ENCODE measurements at regions not wholly inside any gene's neighbourhood (a gene's known extent, or its start where the extent isn't known, plus 50 kb on each side); places are given as distances from the start of the nearest gene placed in this dataset.
"Not testable (repeated sequence)": the region's sequence is repeated elsewhere in the genome, so short reads cannot be mapped to it uniquely, and the experiment has no call there.

- not testable (repeated sequence) for H3K27me3 ChIP-seq (ENCODE audit: control insufficient read depth in 3 of 3, insufficient read depth in 3 of 3, low read length in 3 of 3); H3K4me3 ChIP-seq (ENCODE audit: low read length in 3 of 3); H3K9ac ChIP-seq (ENCODE audit: low read depth in 1 of 3, low read length in 3 of 3); H3K27ac ChIP-seq (ENCODE audit: low read depth, low read length); H3K4me1 ChIP-seq (ENCODE audit: control insufficient read depth in 3 of 3, insufficient read depth in 3 of 3, low read length in 3 of 3); H3K36me3 ChIP-seq (ENCODE audit: control insufficient read depth in 3 of 3, insufficient read depth in 3 of 3, low read length in 3 of 3); H3K9me3 ChIP-seq (ENCODE audit: control insufficient read depth in 3 of 3, low read length in 3 of 3)
Measured at GRCh38 chr3:144984481-144984880, 1012.9 kb downstream of the DIPK2A start.

- H3K4me3 ChIP-seq (ENCODE audit: low read length in 3 of 3): no peak overlapping the region
- H3K27me3 ChIP-seq (ENCODE audit: control insufficient read depth in 3 of 3, insufficient read depth in 3 of 3, low read length in 3 of 3): no peaks in the 10 kb centered on the region
- no peaks in the 10 kb centered on the region for H3K36me3 ChIP-seq (ENCODE audit: control insufficient read depth in 3 of 3, insufficient read depth in 3 of 3, low read length in 3 of 3)
- H3K27ac ChIP-seq (ENCODE audit: low read depth, low read length): no peak overlapping the region
- no peak overlapping the region for H3K9ac ChIP-seq (ENCODE audit: low read depth in 1 of 3, low read length in 3 of 3)
- peaks cover 0 to 4% (median 0%) of the 10 kb centered on the region in 3 donors for H3K9me3 ChIP-seq (ENCODE audit: control insufficient read depth in 3 of 3, low read length in 3 of 3)
- H3K4me1 ChIP-seq (ENCODE audit: control insufficient read depth in 3 of 3, insufficient read depth in 3 of 3, low read length in 3 of 3): no peaks in the 10 kb centered on the region
Measured at GRCh38 chr3:144989807-144990206, 1018.2 kb downstream of the DIPK2A start.

DNA sequence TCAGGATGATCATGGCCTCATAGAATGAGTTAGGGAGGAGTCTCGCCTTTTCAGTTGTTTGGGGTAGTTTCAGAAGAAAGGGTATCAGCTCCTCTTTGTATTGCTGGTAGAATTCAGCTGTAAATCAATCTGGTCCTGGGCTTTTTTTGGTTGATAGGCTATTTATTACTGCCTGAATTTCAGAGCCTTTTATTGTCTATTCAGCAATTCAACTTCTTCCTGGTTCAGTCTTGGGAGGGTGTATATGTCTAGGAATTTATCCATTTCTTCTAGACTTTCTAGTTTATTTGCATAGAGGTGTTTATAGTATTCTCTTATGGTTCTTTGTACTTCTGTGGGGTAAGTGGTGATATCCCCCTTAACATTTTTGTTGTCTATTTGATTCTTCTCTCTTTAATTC lies 1024.2 kb downstream of the DIPK2A start:
- Histone ChIP-seq H3K36me3 (ENCODE audit: control insufficient read depth in 3 of 3, insufficient read depth in 3 of 3, low read length in 3 of 3) (no peaks in the 10 kb centered on the region), H3K27me3 (ENCODE audit: control insufficient read depth in 3 of 3, insufficient read depth in 3 of 3, low read length in 3 of 3) (no peaks in the 10 kb centered on the region), H3K9me3 (ENCODE audit: control insufficient read depth in 3 of 3, low read length in 3 of 3) (peaks cover 0 to 4% (median 0%) of the 10 kb centered on the region in 3 donors), H3K4me3 (ENCODE audit: low read length in 3 of 3) (no peak overlapping the region), H3K9ac (ENCODE audit: low read depth in 1 of 3, low read length in 3 of 3) (no peak overlapping the region), H3K27ac (ENCODE audit: low read depth, low read length) (no peak overlapping the region), H3K4me1 (ENCODE audit: control insufficient read depth in 3 of 3, insufficient read depth in 3 of 3, low read length in 3 of 3) (no peaks in the 10 kb centered on the region)

GRCh38 chr3:145005427-145005826 lies 1033.8 kb downstream of the DIPK2A start:
- no peaks in the 10 kb centered on the region for H3K4me1 ChIP-seq (ENCODE audit: control insufficient read depth in 3 of 3, insufficient read depth in 3 of 3, low read length in 3 of 3)
- no peaks in the 10 kb centered on the region for H3K36me3 ChIP-seq (ENCODE audit: control insufficient read depth in 3 of 3, insufficient read depth in 3 of 3, low read length in 3 of 3)
- no peak overlapping the region for H3K9ac ChIP-seq (ENCODE audit: low read depth in 1 of 3, low read length in 3 of 3)
- no peak overlapping the region for H3K27ac ChIP-seq (ENCODE audit: low read depth, low read length)
- H3K9me3 ChIP-seq (ENCODE audit: control insufficient read depth in 3 of 3, low read length in 3 of 3): peaks cover 0 to 10% (median 0%) of the 10 kb centered on the region in 3 donors
- H3K27me3 ChIP-seq (ENCODE audit: control insufficient read depth in 3 of 3, insufficient read depth in 3 of 3, low read length in 3 of 3): no peaks in the 10 kb centered on the region
- H3K4me3 ChIP-seq (ENCODE audit: low read length in 3 of 3): no peak overlapping the region

DNA sequence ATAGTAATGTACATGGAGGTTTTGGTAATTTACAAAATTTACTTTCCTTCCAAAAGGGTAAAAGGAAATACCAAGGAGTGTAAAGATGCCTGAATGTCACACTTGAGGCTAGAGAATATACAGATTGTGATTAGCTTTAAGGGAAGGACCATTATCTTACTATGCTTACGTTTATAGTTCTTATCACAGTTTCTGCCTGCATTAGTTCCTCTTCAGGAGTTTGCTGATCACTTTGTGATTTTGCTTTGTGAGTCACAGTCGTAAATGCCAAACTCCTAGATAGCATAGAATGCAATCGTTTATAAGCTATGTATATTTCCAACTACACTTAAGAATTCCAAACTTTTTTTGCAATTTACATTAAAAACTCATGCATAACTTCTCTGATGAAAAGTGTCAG lies 1034.6 kb downstream of the DIPK2A start:
- H3K36me3 ChIP-seq (ENCODE audit: control insufficient read depth in 3 of 3, insufficient read depth in 3 of 3, low read length in 3 of 3): no peaks in the 10 kb centered on the region
- H3K27me3 ChIP-seq (ENCODE audit: control insufficient read depth in 3 of 3, insufficient read depth in 3 of 3, low read length in 3 of 3): no peaks in the 10 kb centered on the region
- H3K4me3 ChIP-seq (ENCODE audit: low read length in 3 of 3): no peak overlapping the region
- H3K9ac ChIP-seq (ENCODE audit: low read depth in 1 of 3, low read length in 3 of 3): no peak overlapping the region
- peaks cover 0 to 9% (median 0%) of the 10 kb centered on the region in 3 donors for H3K9me3 ChIP-seq (ENCODE audit: control insufficient read depth in 3 of 3, low read length in 3 of 3)
- no peaks in the 10 kb centered on the region for H3K4me1 ChIP-seq (ENCODE audit: control insufficient read depth in 3 of 3, insufficient read depth in 3 of 3, low read length in 3 of 3)
- H3K27ac ChIP-seq (ENCODE audit: low read depth, low read length): no peak overlapping the region

DNA sequence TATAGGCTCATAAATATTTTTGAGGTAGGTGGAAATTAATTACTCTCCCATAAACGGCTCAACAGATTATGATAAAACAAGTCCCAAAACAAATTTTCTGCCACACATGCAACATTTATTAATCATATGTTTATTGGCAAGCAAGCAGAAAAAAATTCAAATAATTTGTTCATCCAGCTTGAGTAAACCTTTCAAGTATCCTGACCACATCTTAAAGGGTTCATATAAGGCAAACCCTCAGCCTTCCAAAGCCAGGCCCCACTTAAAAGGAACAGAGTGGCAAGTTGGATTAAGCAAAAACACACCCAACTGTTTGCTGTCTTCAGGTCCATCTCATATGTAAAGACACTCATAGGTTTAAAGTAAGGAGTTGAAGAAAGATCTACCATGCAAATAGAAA lies 1042.3 kb downstream of the DIPK2A start:
- no peak overlapping the region for H3K9ac ChIP-seq (ENCODE audit: low read depth in 1 of 3, low read length in 3 of 3)
- H3K36me3 ChIP-seq (ENCODE audit: control insufficient read depth in 3 of 3, insufficient read depth in 3 of 3, low read length in 3 of 3): no peaks in the 10 kb centered on the region
- no peak overlapping the region for H3K27ac ChIP-seq (ENCODE audit: low read depth, low read length)
- no peak overlapping the region for H3K4me3 ChIP-seq (ENCODE audit: low read length in 3 of 3)
- H3K4me1 ChIP-seq (ENCODE audit: control insufficient read depth in 3 of 3, insufficient read depth in 3 of 3, low read length in 3 of 3): no peaks in the 10 kb centered on the region
- no peaks in the 10 kb centered on the region for H3K9me3 ChIP-seq (ENCODE audit: control insufficient read depth in 3 of 3, low read length in 3 of 3)
- H3K27me3 ChIP-seq (ENCODE audit: control insufficient read depth in 3 of 3, insufficient read depth in 3 of 3, low read length in 3 of 3): no peaks in the 10 kb centered on the region

DNA sequence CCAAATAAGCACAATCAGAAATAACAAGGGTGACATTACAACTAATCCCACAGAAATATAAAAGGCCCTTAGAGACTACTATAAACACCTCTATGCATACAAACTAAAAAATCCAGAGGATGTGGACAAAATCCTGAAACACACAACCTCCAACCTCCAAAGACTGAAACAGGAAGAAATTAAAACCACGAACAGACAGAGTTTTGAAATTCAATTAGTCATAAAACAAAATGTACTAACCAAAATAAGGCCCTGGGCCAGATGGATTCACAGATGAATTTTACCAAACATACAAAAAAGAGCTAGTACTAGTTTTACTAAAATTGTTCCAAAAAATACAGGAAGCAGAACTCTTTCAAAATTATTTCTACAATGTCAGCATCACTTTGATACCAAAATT lies 1043.6 kb downstream of the DIPK2A start:
- Histone ChIP-seq H3K4me3 (ENCODE audit: low read length in 3 of 3) (no peak overlapping the region), H3K27ac (ENCODE audit: low read depth, low read length) (no peak overlapping the region), H3K9ac (ENCODE audit: low read depth in 1 of 3, low read length in 3 of 3) (no peak overlapping the region), H3K36me3 (ENCODE audit: control insufficient read depth in 3 of 3, insufficient read depth in 3 of 3, low read length in 3 of 3) (no peaks in the 10 kb centered on the region), H3K9me3 (ENCODE audit: control insufficient read depth in 3 of 3, low read length in 3 of 3) (no peaks in the 10 kb centered on the region), H3K27me3 (ENCODE audit: control insufficient read depth in 3 of 3, insufficient read depth in 3 of 3, low read length in 3 of 3) (no peaks in the 10 kb centered on the region), H3K4me1 (ENCODE audit: control insufficient read depth in 3 of 3, insufficient read depth in 3 of 3, low read length in 3 of 3) (no peaks in the 10 kb centered on the region)

- Histone ChIP-seq H3K9ac (ENCODE audit: low read depth in 1 of 3, low read length in 3 of 3) (no peak overlapping the region), H3K4me3 (ENCODE audit: low read length in 3 of 3) (no peak overlapping the region), H3K9me3 (ENCODE audit: control insufficient read depth in 3 of 3, low read length in 3 of 3) (no peaks in the 10 kb centered on the region), H3K36me3 (ENCODE audit: control insufficient read depth in 3 of 3, insufficient read depth in 3 of 3, low read length in 3 of 3) (no peaks in the 10 kb centered on the region), H3K4me1 (ENCODE audit: control insufficient read depth in 3 of 3, insufficient read depth in 3 of 3, low read length in 3 of 3) (no peaks in the 10 kb centered on the region), H3K27ac (ENCODE audit: low read depth, low read length) (no peak overlapping the region), H3K27me3 (ENCODE audit: control insufficient read depth in 3 of 3, insufficient read depth in 3 of 3, low read length in 3 of 3) (no peaks in the 10 kb centered on the region)
Measured at GRCh38 chr3:145017959-145018358, 1046.3 kb downstream of the DIPK2A start.

DNA sequence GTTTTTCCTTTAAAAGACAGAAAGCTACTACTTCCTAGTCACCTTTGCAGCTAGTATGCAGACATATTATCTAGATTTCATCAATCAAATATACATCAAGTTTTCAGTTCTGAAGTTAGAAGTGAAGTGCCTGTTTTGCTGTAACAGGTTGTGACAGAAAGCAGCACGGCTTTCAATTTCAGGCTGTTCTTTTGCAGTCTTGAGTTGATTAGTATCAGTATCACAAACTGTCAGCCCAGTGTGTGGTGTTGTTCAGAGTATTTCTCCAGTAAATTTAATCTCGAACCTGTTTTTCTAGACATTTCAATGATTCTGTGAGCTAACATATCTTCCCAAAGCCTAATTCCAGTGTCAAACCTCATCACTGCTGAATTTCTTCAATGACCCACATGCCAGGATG lies 1050.8 kb downstream of the DIPK2A start:
- Histone ChIP-seq H3K27ac (ENCODE audit: low read depth, low read length) (no peak overlapping the region), H3K9ac (ENCODE audit: low read depth in 1 of 3, low read length in 3 of 3) (no peak overlapping the region), H3K4me1 (ENCODE audit: control insufficient read depth in 3 of 3, insufficient read depth in 3 of 3, low read length in 3 of 3) (no peaks in the 10 kb centered on the region), H3K4me3 (ENCODE audit: low read length in 3 of 3) (no peak overlapping the region), H3K9me3 (ENCODE audit: control insufficient read depth in 3 of 3, low read length in 3 of 3) (no peaks in the 10 kb centered on the region), H3K27me3 (ENCODE audit: control insufficient read depth in 3 of 3, insufficient read depth in 3 of 3, low read length in 3 of 3) (no peaks in the 10 kb centered on the region), H3K36me3 (ENCODE audit: control insufficient read depth in 3 of 3, insufficient read depth in 3 of 3, low read length in 3 of 3) (no peaks in the 10 kb centered on the region)

GRCh38 chr3:145024700-145025099 lies 1053.1 kb downstream of the DIPK2A start:
- H3K27ac ChIP-seq (ENCODE audit: low read depth, low read length): no peak overlapping the region
- H3K27me3 ChIP-seq (ENCODE audit: control insufficient read depth in 3 of 3, insufficient read depth in 3 of 3, low read length in 3 of 3): no peaks in the 10 kb centered on the region
- no peaks in the 10 kb centered on the region for H3K4me1 ChIP-seq (ENCODE audit: control insufficient read depth in 3 of 3, insufficient read depth in 3 of 3, low read length in 3 of 3)
- no peaks in the 10 kb centered on the region for H3K36me3 ChIP-seq (ENCODE audit: control insufficient read depth in 3 of 3, insufficient read depth in 3 of 3, low read length in 3 of 3)
- no peak overlapping the region for H3K4me3 ChIP-seq (ENCODE audit: low read length in 3 of 3)
- H3K9ac ChIP-seq (ENCODE audit: low read depth in 1 of 3, low read length in 3 of 3): no peak overlapping the region
- H3K9me3 ChIP-seq (ENCODE audit: control insufficient read depth in 3 of 3, low read length in 3 of 3): no peaks in the 10 kb centered on the region

DNA sequence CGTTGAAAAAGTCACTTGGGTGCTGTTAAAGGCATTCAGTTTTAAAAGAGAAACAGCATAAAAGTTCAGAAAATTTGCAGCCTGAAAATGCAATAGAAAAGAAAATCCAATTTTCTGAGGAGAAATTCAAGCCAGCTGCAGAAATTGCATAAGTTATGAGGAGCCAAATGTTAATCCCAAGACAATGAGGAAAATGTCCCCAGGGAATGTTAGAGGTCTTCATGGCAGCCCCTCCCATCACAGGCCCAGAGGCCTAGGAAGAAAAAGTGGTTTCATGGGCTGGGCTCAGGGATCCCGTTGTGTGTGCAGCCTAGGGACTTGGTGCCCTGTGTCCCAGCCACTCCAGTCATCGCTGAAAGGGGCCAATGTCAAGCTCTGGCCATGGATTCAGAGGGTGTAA lies 1055.6 kb downstream of the DIPK2A start:
- not testable (repeated sequence) for H3K9me3 ChIP-seq (ENCODE audit: control insufficient read depth in 3 of 3, low read length in 3 of 3); H3K9ac ChIP-seq (ENCODE audit: low read depth in 1 of 3, low read length in 3 of 3); H3K27ac ChIP-seq (ENCODE audit: low read depth, low read length); H3K4me1 ChIP-seq (ENCODE audit: control insufficient read depth in 3 of 3, insufficient read depth in 3 of 3, low read length in 3 of 3); H3K27me3 ChIP-seq (ENCODE audit: control insufficient read depth in 3 of 3, insufficient read depth in 3 of 3, low read length in 3 of 3); H3K36me3 ChIP-seq (ENCODE audit: control insufficient read depth in 3 of 3, insufficient read depth in 3 of 3, low read length in 3 of 3); H3K4me3 ChIP-seq (ENCODE audit: low read length in 3 of 3)
